DMS153 (cell line): ENCODE measurements at regions not wholly inside any gene's neighbourhood (a gene's known extent, or its start where the extent isn't known, plus 50 kb on each side); places are given as distances from the start of the nearest gene placed in this dataset.
"Not testable (repeated sequence)": the region's sequence is repeated elsewhere in the genome, so short reads cannot be mapped to it uniquely, and the experiment has no call there.

Source experiments
- DNase-seq: peaks from one replicate; lab custom pipeline; 2025; lab: John Stamatoyannopoulos, UW

DNA sequence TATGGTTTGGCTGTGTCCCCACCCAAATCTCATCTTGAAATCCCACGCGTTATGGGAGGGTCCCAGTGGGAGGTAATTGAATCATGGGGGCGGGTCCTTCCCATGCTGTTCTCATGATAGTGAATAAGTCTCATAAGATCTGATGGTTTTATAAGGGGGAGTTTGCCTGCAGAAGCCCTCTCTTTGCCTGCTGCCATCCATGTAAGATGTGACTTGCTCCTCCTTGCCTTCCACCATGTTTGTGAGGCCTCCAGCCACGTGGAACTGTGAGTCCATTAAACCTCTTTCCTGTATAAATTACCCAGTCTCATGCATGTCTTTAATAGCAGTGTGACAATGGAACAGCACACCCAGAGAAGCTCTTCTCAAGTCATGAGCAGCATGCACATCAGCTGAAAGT is 119.1 kb upstream of the CARD11 start:
- DNase-seq: not testable (repeated sequence)

DNA sequence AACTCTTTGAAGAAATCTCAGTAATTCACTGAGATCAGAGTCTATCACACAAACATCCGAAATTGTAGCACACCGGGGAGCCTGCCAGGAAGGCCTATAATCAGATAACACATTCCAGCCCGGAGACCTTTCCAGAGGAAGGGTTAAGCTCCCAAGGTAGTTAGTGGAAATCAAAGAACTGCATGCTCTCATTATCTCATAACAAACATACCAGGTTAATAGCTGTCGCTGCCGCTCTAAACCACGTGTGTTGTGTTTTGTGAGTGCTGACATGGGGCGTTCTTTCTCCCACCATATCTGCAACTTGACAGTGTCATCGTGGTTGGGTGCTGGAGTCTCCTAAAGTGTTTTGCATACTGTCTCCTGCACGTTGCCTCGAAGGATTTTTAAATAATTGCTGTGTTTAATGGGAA is 120.7 kb upstream of the CARD11 start:
- no peak for DNase-seq

DNA sequence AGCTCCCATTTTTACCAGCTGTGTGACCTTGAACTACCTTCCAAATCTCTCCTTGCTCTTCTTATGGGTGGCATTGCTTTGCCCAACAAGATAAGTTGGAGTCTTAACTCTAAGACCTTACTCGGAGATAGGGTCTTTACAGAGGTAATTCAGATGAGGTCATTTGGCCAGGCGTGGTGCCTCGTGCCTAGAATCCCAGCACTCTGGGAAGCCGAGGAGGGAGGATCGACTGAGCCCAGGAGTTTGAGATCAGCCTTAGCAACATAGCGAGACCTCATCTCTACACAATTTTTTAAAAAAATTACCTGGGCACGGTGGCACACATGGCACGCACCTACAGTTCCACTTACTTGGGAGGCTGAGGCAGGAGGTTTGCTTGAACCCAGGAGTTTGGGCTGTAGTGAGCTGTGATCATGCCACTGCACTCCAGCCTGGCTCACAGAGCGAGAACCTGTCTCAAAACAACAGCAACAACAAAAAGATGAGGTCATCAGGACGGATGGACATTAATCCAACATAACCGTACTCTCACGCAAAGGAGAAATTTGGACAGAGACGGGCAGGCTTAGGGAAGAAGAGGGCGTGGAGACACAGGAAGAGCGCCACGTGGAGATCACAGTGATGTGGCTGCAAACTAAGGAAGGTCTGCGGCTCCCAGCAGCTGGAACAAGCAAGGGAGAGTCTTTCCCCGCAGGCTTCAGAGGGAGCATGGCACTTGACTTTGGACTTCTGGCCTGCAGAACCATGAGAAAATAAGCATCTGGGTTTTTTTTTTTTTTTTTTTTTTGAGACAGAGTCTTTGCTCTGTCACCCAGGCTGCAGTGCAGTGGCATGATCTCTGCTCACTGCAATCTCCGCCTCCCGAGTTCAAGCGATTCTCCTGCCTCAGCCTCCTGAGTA is 122.3 kb upstream of the CARD11 start:
- no peak for DNase-seq

DNA sequence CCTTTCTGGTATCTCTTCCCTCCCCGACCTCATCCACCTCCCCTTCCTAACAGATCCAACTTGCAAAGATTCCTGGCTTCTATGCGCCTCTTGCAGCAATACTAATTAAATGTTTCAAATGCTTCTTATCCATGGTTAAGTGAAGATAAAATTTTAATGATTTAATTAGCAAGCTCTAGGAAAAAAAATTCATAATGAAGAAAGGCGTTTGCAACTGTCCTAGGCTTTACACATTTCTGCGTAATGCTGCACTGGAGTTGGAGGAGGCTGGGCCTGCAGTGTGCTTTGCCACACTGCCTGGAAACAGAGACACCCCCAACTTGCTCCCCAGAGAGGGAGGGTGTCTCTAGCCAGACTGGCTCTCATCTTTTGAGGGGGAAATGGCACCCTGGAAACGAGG is 123.9 kb upstream of the CARD11 start:
- no peak for DNase-seq

DNA sequence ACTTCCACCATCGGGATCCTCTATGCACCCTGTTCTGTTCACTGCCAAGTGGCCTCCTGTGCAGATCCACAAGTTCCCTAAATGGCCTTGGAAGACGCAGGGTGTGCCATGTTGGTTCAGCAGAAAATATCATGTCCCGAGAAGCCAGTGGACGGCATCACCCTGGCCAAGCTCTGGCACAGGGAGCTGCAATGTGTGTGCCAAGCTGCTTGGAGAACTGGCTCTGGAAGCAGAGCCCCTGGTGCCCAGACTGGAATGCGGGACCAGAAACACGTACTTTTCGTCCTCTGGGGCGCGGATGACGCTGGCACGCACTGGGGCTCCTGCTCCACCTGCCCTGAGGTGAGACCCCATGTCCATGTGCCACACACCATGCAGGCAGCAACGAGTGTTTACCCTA is 124.7 kb upstream of the CARD11 start:
- no peak for DNase-seq

DNA sequence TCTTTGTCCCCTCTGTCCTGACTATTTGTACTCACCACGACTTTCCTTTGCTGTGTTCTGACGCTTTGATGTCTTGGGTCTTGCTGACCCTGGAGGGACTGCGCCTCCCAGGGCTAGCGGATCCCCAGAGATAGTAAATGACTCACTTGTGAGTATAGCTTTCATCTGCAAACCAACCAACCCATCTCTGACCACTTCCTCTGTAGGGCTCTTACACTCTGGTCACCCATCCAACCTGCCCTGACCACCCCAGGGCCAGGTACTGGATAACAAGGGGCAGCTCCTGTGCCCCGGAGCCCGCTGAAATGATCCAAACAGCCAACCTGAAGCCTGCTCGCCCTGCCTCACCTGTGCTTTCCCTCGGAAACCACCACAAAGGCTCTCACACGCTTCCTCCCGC is 125.2 kb upstream of the CARD11 start:
- DNase-seq: no peak

DNA sequence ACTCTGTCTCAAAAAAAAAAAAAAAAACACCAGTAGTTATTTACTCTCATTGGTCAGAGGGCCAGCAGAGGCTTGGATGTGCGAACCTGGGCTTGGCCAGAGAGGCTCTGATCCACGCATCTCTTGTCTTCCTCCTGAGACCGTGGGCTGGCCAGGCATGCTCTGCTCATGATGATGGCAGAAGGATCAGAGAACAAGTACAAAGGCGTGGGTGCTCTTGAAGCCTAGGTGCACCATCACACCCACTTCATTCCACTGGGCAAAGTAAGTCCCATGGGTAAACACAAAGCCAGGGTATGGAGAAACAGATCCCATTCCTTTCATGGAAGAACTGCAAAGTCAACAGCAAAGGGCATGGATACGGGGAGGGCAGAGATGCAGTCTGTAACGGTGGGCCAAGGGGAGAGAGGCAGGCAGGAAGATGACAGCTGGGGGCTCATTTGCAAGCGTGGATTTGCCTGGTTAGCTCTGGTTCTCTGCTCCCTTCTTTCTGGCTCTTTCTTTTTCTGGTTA is 128.2 kb upstream of the SDK1 start:
- no peak for DNase-seq

DNA sequence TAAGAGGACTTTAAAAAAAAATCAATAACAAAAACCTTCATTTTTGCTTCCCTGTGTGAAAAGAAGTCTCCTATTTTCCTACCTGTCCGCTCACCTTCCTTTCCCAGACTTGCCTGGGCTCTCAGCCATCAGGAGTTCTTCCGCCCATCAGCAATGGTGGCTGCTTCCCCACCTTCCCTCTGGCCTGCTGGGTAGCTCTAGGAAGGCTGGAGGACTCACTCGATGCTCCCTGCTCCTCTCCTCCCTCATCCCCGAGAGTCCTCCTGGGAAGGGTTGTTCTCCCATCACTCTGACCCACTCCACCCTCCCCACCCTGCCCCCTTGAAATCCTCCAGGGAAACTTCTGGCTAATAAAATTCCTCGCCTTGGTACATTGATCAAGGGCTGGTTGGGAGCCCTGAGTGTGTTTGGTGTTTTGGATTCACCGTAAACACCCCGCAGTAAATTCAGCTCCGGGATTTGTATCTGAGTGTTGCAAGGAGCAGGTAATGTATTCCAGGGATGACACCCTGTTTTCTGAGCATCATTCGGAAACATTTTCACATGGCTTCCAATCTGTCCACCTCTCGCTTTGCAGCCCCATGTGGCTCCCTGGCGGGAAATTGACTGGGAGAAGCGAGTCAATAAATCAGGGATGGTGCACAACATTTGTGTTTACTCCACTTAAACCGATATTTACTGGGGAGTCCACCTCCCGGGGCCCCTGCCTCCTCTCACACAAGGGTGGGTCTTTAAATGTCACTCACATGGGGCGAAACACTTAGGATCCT is 126.4 kb upstream of the SDK1 start:
- DNase-seq: no peak

DNA sequence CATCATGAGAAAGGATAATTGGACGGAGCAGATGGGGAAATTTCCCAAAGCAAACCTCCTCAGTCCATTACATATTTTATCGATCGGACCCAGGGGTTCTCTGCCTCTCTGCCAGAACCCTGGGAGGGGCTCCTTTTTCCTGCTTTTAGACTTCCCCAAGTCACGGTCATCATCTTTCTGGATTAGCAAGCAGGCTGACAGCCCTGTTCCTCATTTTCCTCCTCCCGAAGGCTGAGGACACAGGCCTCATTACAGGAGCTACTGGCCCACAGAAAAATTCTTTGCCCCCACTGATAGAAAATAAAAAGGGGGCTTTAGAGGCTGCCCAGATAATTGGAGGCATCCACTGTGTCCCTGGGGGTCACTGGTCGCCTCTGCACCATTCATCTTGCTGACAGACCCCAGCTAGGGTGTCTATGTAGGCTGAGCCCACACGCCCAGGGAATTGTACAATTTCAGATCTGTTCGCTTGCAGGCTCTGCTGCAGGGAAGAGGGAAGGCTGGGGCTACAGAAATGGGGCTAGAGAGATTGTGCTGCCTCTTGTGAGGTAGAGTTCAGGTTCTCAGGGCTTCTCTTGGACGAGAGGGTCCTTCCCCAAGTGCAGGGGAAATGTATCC is 125.7 kb upstream of the SDK1 start:
- no peak for DNase-seq

DNA sequence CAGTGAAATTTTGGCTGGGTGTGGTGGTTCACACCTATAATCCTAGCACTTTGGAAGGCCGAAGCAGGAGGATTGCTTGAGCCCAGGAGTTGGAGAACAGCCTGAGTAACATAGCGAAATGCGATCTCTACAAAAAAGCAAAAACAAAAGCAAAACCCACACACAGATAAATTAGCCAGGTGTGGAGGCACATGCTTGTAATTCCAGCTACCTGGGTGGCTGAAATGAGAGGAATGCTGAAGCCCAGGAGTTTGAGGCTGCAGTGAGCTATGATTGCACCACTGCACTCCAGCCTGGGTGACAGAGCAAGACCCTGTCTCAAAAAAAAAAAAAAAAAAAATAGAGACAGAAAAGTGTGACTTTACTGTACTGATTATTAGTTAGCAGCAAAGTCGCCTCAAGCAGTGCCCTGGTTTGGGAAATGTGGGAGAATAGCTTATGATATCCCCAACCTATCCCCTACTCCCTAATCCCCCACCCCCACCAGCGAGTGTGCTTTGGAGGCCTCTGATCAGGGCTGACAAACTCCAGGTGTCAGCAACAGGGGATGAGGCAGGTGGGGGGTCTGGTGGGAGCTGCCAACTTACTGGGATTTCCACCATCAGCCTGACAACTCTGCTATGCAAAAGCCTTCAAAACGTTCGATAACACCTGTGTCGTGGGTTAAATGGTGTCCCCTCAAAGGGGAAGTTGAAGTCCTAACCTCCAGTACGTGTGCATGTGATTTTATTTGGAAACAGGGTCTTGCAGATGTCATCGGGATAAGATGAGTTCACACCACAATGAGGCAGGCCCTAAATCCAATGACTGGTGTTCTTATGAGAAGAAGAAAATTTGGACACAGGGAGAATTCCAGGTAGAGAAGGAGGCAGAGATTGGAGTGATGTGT is 124.7 kb upstream of the SDK1 start:
- no peak for DNase-seq

DNA sequence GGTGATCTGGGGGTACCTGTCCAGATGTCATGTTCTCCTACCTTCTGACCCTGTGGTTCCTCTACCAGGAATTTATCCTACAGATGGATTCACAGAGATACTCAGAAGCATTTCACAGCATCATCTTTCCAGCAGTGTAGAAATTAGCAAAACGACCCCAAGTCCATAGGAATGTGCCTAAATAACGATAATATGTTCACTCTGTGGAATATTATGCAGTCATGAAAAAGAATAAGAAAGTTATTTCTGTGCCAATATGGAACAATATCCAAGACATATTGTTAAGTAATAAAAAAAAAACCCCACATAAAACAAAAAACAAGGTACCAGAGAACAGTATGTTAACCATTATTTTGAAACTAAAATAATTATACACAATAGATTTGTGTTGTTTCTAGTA is 123.8 kb upstream of the SDK1 start:
- no peak for DNase-seq

DNA sequence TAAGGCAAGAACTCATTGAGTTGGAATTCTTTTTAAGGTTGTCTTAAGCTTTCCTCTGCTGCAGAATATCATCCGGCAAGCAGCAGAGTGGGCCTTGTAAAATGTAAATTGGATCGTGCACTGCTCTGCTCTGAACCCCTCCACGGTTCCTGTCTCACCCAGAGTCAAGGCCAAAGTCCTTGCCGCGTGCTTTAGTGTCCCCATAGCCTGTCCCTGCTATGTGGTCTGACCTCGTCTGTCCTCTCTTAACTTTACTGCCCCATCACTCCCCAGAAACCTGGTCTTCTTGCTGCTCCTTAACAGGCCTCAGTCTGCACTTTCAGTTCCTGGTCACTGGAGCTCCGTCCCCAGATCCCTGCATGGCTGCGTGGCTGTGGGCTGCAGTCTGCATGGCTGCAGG is 121.6 kb upstream of the SDK1 start:
- no peak for DNase-seq

DNA sequence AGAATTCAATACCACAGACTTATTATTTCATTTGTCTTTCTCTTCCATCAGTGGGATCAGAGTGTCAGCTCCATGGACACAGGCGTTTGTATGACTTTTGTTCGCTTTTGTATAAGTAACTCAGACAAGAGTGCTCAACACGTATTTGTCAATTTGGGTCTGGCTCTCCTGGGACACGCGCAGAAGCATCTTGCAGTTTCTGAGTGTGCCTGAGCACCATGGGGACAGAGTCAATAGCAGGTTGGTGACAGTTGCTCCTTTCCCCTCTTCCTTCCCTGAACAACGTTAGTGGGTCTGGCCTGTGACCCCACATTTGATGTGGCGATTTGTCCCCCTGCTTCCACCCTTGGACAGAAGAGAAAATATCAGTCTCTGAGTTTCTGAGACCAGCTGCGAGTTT is 120.4 kb upstream of the SDK1 start:
- DNase-seq: no peak

DNA sequence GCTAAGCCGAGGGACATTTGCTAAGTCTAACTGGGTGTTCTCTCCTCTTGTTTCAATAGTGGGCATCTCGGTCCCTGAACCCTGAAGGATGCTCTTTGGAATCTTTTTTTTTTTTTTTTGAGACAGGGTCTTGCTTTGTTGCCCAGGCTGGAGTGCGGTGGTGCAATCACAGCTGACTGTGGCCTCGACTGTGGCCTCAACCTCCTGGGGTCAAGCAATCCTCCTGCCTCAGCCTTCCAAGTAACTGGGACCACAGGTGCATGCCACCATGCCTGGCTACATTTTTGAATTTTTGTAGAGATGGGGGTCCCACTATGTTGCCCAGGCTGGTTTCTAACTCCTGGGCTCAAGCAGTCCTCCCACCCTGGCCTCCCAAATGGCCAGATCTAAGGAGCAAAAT is 119.0 kb upstream of the SDK1 start:
- DNase-seq: not testable (repeated sequence)

DNA sequence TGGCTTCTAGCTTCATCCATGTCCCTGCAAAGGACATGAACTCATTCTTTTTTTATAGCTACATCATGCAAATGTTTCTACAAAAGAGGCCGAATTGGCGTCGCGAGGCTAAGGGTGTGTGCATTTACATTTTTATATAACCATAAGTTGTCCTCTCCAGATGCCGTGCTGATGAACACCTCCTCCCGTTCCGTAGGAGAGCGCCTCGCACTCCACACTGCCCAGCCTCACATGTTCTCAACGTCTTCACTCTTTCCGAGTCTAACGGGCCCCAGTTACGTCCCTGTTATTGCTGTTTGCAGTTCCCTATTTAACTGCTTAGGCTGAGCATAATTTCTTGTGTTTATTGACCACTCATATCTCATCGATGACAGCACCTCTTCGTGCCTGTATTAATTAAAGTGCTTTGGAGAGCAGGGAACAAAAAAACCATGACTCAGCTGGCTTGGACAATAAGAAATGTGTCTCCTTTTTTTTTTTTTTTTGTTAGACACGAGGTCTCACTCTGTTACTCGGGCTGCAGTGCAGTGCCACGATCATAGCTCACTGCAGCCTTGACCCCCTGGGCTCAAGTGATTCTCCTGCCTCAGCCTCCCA is 113.5 kb upstream of the SDK1 start:
- DNase-seq: no peak

DNA sequence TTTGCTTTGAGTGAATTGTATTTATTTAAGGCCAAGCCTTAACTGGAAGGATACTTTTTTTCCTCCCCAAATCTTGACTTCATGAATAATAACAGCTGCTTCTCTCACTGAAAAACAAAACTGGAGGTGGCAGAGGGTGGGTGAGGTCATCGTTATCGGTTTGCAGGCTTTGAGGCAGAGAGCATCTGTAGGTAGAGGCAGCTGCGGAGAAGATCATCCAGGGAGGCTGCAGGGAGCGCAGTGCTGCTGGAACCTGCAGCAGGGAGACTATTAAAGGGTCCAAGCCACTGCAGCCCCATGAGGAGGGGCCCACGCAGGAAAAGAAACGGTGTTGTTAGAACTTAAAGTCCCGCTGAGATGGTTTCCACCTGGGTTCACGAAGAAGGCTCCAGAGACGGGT is 112.1 kb upstream of the SDK1 start:
- DNase-seq: no peak

DNA sequence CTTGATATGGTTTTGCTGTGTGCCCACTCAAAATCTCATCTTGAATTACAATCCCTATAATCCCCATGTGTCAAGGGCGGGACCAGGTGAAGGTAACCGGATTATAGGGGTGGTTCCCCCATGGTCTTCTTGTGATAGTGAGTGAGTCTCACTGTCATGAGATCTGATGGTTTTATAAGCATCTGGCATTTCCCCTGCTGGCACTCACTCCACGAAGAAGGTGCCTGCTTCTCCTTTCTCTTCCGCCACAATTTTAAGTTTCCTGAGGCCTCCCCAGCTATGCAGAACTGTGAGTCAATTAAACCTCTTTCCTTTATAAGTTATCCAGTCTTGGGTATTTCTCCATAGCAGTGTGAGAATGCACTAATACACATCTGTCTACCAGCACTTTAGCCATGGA is 109.5 kb upstream of the SDK1 start:
- DNase-seq: no peak

DNA sequence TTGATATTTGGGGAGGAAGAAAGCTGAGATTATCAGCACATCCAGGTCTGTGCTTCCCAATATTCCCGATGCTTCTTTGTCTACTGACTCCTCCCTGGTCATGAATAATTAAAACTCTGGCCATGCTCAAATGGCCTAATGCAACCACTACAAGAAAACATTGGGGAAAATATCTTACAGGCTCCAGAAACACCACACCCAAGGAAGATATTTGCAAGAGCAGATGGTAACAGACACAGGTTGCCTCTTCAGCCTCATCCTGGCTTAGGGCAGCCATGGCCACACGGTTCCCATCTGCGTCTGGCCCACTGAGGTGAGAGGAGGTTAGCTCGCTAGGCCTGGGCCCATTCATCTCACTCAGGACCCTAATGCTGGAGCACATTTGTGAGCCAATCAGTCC is 108.4 kb upstream of the SDK1 start:
- no peak for DNase-seq

DNA sequence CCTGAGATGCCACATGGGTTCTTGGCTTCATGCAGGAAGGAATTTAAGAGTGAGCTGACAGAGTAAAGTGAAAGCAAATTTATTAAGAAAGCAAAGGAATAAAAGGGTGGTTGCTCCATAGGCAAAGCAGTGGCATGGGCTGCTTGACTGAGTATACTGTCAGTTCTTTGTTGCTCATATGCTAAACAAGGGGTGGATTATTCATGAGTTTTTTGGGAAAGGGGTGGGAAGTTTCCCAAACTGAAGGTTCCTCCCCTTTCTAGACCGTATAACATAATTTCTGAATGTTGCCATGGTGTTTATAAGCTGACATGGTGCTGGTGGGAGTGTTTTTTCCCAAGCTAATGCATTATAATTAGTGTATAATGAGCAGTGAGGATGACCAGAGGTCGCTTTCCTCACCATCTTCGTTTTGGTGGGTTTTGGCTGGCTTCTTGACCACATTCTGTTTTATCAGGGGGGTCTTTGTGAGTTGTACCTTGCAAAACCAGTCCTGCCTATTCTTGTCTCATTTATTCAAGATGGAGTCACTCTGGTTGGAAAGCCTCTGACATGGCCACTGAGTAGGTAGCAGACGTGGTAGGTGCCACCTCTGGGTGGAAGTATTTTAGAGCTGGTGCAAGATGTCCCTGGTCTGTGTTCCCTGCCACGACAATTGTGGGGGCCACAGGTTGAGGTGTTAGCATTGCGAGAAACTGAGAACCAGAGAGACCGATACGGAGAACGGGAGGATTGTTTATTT is 107.5 kb upstream of the SDK1 start:
- DNase-seq: no peak

DNA sequence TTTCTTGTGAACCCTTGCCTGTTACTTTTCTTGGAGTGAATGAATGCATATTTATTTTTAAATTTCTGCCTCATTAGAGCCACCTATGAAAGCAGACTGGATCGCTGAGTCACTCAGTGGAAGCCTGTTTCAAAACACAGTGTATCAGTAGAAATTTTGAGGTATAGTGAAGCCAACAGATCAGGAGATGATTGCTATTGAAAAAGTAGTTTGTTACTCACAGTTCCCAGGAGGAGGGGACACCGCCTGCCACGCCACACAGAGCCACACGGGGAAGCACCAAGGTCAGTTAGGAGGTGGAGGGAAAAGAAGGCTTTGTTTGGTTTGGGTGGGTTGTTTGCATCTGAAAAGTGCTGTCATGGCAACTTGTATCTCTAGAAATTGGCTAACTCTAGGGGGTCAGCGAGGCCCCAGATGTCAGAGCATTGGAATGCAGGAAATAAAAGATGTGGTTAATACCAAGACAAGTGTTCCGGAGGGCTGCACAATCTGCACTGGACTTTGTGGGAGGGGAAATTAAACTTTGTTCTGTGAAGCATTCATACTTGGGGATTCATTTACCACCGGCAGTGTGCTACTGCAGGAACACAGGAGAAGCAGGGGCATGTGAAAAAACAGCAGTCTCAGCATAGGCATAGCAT is 106.4 kb upstream of the SDK1 start:
- DNase-seq: no peak
